SK-N-SH treated with all-trans-retinoic acid at 6 μM for 48 hours (cell line): ENCODE measurements at regions not wholly inside any gene's neighbourhood (a gene's known extent, or its start where the extent isn't known, plus 50 kb on each side); places are given as distances from the start of the nearest gene placed in this dataset.

Experiments used
- ATAC-seq: fragments of 200-7000 bp; cut with Tn5 transposase; 3 replicates; pipeline ENCODE4 v1.9.1; 2020; ENCODE audit warnings: mild to moderate bottlenecking, moderate library complexity
- ARNTL ChIP-seq: fragments of 450-650 bp; formaldehyde crosslinking; IDR thresholded peaks from 2 replicates; pipeline ENCODE4 v1.5.0; 2020; ENCODE audit warnings: low read depth, mild to moderate bottlenecking, moderate library complexity, borderline replicate concordance
- BACH2 ChIP-seq: fragments of 250-450 bp; sonication (Bioruptor Pico); IDR thresholded peaks from 2 replicates; pipeline ENCODE4 v1.9.0; 2021; ENCODE audit warnings: mild to moderate bottlenecking, borderline replicate concordance
- CSDC2 ChIP-seq: fragments of 250-450 bp; sonication (Bioruptor Pico); IDR thresholded peaks from 2 replicates; pipeline ENCODE4 v1.5.0; 2020; ENCODE audit warnings: mild to moderate bottlenecking, moderate library complexity
- CSRNP3 ChIP-seq: fragments of 250-450 bp; sonication (Bioruptor Pico); IDR thresholded peaks from 2 replicates; pipeline ENCODE4 v1.5.1; 2021; ENCODE audit warnings: mild to moderate bottlenecking, moderate library complexity
- ESRRG ChIP-seq: fragments of 250-450 bp; sonication (Bioruptor Pico); IDR thresholded peaks from 2 replicates; pipeline ENCODE4 v1.6.1; 2021; ENCODE audit warnings: mild to moderate bottlenecking
- GLIS3 ChIP-seq: fragments of 250-450 bp; sonication (Bioruptor Pico); IDR thresholded peaks from 2 replicates; pipeline ENCODE4 v1.5.0; 2020; ENCODE audit warnings: mild to moderate bottlenecking, moderate library complexity
- ISL1 ChIP-seq: fragments of 250-450 bp; sonication (Bioruptor Pico); IDR thresholded peaks from 2 replicates; pipeline ENCODE4 v2.1.2; 2022; ENCODE audit warnings: mild to moderate bottlenecking, moderate library complexity
- OSR1 ChIP-seq: fragments of 250-450 bp; sonication (Bioruptor Pico); IDR thresholded peaks from 2 replicates; pipeline ENCODE4 v1.8.0; 2022; ENCODE audit warnings: moderate library complexity, mild to moderate bottlenecking, inconsistent platforms
- PATZ1 ChIP-seq: fragments of 250-450 bp; sonication (Bioruptor Pico); IDR thresholded peaks from 2 replicates; pipeline ENCODE4 v1.8.0; 2020; ENCODE audit warnings: mild to moderate bottlenecking, moderate library complexity, borderline replicate concordance
- POU6F1 ChIP-seq: fragments of 250-450 bp; sonication (Bioruptor Pico); IDR thresholded peaks from 2 replicates; pipeline ENCODE4 v1.8.0; 2021; ENCODE audit warnings: low read depth, mild to moderate bottlenecking, moderate library complexity, borderline replicate concordance
- PPARA ChIP-seq: fragments of 250-450 bp; sonication (Bioruptor Pico); IDR thresholded peaks from 2 replicates; pipeline ENCODE4 v1.5.0; 2020; ENCODE audit warnings: mild to moderate bottlenecking, borderline replicate concordance
- RARB ChIP-seq: fragments of 250-450 bp; sonication (Bioruptor Pico); IDR thresholded peaks from 2 replicates; pipeline ENCODE4 v1.8.0; 2021; ENCODE audit warnings: mild to moderate bottlenecking, moderate library complexity
- SNAI2 ChIP-seq: fragments of 250-450 bp; sonication (Bioruptor Pico); IDR thresholded peaks from 2 replicates; pipeline ENCODE4 v1.5.0; 2020; ENCODE audit warnings: mild to moderate bottlenecking, moderate library complexity
- TCF4 ChIP-seq: fragments of 250-450 bp; sonication (Bioruptor Pico); IDR thresholded peaks from 2 replicates; pipeline ENCODE4 v1.8.0; 2021; ENCODE audit warnings: mild to moderate bottlenecking, moderate library complexity, borderline replicate concordance
- TOX ChIP-seq: fragments of 250-450 bp; sonication (Bioruptor Pico); IDR thresholded peaks from 2 replicates; pipeline ENCODE4 v1.8.0; 2021; ENCODE audit warnings: mild to moderate bottlenecking, moderate library complexity, borderline replicate concordance
- ZC3H10 ChIP-seq: fragments of 250-450 bp; sonication (Bioruptor Pico); IDR thresholded peaks from 2 replicates; pipeline ENCODE4 v1.5.1; 2021; ENCODE audit warnings: mild to moderate bottlenecking, moderate library complexity
- ZFP3 ChIP-seq: fragments of 250-450 bp; sonication (Bioruptor Pico); IDR thresholded peaks from 2 replicates; pipeline ENCODE4 v1.5.0; 2020; ENCODE audit warnings: mild to moderate bottlenecking, moderate library complexity
- ZFP30 ChIP-seq: fragments of 450-650 bp; formaldehyde crosslinking; IDR thresholded peaks from 2 replicates; pipeline ENCODE4 v1.5.0; 2022; ENCODE audit warnings: mild to moderate bottlenecking, moderate library complexity
- ZNF565 ChIP-seq: fragments of 450-650 bp; formaldehyde crosslinking; conservative IDR thresholded peaks from 2 replicates; pipeline ENCODE4 v1.5.0; 2020; ENCODE audit warnings: low read depth, mild to moderate bottlenecking, moderate library complexity
- ZNF70 ChIP-seq: fragments of 450-650 bp; formaldehyde crosslinking; IDR thresholded peaks from 2 replicates; pipeline ENCODE4 v1.5.0; 2020; ENCODE audit warnings: mild to moderate bottlenecking, moderate library complexity
- TF ChIP-seq, protein P1 (sequence below): fragments of 250-450 bp; sonication (Bioruptor Pico); IDR thresholded peaks from 2 replicates; pipeline ENCODE4 v1.5.0; 2020; ENCODE audit warnings: mild to moderate bottlenecking, moderate library complexity
- TF ChIP-seq, protein P2 (sequence below): fragments of 250-450 bp; sonication (Bioruptor Pico); IDR thresholded peaks from 2 replicates; pipeline ENCODE4 v1.5.1; 2020; ENCODE audit warnings: low read depth, mild to moderate bottlenecking, moderate library complexity

GRCh38 chr12:97907504-97907903 lies 444.9 kb downstream of the RMST start:
- no peak for ATAC-seq
- no peak for TF ChIP-seq ZFP30
- TF ChIP-seq TCF4 (CRISPR knock-in tag), result no peak
- no peak for TF ChIP-seq RARB
- no peak for TF ChIP-seq ZC3H10
- TF ChIP-seq CSDC2 (CRISPR knock-in tag), result no peak
- TF ChIP-seq GLIS3 (CRISPR knock-in tag), result no peak
- no peak for TF ChIP-seq CSRNP3
- TF ChIP-seq OSR1 (CRISPR knock-in tag), result no peak
- no peak for TF ChIP-seq PATZ1 (CRISPR knock-in tag)
- TF ChIP-seq ESRRG (CRISPR knock-in tag), result no peak
- TF ChIP-seq ZNF565 (CRISPR knock-in tag), result no peak
- TF ChIP-seq, protein P1, sequence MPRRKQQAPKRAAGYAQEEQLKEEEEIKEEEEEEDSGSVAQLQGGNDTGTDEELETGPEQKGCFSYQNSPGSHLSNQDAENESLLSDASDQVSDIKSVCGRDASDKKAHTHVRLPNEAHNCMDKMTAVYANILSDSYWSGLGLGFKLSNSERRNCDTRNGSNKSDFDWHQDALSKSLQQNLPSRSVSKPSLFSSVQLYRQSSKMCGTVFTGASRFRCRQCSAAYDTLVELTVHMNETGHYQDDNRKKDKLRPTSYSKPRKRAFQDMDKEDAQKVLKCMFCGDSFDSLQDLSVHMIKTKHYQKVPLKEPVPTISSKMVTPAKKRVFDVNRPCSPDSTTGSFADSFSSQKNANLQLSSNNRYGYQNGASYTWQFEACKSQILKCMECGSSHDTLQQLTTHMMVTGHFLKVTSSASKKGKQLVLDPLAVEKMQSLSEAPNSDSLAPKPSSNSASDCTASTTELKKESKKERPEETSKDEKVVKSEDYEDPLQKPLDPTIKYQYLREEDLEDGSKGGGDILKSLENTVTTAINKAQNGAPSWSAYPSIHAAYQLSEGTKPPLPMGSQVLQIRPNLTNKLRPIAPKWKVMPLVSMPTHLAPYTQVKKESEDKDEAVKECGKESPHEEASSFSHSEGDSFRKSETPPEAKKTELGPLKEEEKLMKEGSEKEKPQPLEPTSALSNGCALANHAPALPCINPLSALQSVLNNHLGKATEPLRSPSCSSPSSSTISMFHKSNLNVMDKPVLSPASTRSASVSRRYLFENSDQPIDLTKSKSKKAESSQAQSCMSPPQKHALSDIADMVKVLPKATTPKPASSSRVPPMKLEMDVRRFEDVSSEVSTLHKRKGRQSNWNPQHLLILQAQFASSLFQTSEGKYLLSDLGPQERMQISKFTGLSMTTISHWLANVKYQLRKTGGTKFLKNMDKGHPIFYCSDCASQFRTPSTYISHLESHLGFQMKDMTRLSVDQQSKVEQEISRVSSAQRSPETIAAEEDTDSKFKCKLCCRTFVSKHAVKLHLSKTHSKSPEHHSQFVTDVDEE (CRISPR knock-in tag), result no peak
- TF ChIP-seq PPARA (CRISPR knock-in tag), result no peak
- TF ChIP-seq ISL1 (CRISPR knock-in tag), result no peak
- TF ChIP-seq ARNTL, result no peak
- TF ChIP-seq TOX, result no peak
- TF ChIP-seq ZFP3 (CRISPR knock-in tag), result no peak
- TF ChIP-seq, protein P2, sequence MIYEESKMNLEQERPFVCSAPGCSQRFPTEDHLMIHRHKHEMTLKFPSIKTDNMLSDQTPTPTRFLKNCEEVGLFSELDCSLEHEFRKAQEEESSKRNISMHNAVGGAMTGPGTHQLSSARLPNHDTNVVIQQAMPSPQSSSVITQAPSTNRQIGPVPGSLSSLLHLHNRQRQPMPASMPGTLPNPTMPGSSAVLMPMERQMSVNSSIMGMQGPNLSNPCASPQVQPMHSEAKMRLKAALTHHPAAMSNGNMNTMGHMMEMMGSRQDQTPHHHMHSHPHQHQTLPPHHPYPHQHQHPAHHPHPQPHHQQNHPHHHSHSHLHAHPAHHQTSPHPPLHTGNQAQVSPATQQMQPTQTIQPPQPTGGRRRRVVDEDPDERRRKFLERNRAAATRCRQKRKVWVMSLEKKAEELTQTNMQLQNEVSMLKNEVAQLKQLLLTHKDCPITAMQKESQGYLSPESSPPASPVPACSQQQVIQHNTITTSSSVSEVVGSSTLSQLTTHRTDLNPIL (CRISPR knock-in tag), result no peak
- TF ChIP-seq ZNF70, result no peak

GRCh38 chr12:97910559-97910958 lies 448.0 kb downstream of the RMST start:
- ATAC-seq, result no peak
- TF ChIP-seq ESRRG (CRISPR knock-in tag) (no peak), SNAI2 (CRISPR knock-in tag) (no peak), GLIS3 (CRISPR knock-in tag) (no peak), ZFP30 (no peak), ZNF565 (CRISPR knock-in tag) (no peak), TCF4 (CRISPR knock-in tag) (no peak), ZC3H10 (no peak), CSRNP3 (no peak), ZFP3 (CRISPR knock-in tag) (no peak), BACH2 (no peak), CSDC2 (CRISPR knock-in tag) (no peak), ZNF70 (no peak), PATZ1 (CRISPR knock-in tag) (no peak), POU6F1 (CRISPR knock-in tag) (no peak)
- TF ChIP-seq, protein P1 (CRISPR knock-in tag), result no peak
- TF ChIP-seq, protein P2 (CRISPR knock-in tag), result no peak
